ENCODE measurements at regions not wholly inside any gene's neighbourhood (a gene's known extent, or its start where the extent isn't known, plus 50 kb on each side); places are given as distances from the start of the nearest gene placed in this dataset.
A peak's percentile ranks its signal among the peaks of the same experiment; 100 is the strongest.
"Not testable (repeated sequence)": the region's sequence is repeated elsewhere in the genome, so short reads cannot be mapped to it uniquely, and the experiment has no call there.

DNA sequence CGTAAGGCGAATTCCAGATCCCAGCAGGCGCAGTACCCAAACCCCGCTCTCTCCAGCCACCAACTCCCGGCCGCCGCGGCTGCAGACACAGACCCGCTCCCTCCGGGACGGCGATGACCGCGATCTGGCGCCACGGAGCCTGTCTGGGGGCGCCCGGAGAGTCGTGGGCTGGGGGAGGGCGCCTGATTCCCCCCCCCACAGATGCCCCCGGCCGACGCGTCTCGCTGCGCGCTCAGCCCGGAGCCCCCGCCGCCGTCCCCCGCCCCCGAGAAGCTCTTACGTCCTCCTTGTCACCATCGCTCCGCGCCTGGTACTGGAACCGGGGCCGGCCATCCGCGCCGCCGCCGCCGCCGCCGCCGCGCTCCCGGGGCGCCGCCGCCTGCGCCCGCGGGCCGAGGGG is 173.6 kb downstream of the ATP6V0E2 start:
- peak; percentile 23 for DNase-seq

DNA sequence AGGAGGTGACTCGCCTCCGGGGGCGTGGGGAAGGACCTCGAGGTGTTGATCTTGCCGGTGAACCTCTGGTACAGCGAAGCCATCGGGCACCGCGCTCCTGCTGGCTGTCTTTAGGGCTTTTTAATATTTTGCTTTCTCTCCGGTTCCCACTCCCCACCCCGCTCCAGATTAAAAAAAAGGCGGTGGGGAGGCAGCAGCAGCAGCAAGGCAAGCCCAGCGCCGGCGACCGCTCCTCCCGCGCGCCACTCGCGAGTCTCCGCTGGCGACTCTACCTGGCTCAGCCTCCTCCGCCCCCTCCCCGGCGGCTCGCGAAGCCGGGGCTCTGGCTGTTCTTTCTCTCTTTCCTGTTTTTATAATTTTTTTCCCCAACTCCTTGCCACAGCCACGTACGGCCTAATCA is 174.0 kb downstream of the ATP6V0E2 start:
- DNase-seq, result peak; percentile 64

DNA sequence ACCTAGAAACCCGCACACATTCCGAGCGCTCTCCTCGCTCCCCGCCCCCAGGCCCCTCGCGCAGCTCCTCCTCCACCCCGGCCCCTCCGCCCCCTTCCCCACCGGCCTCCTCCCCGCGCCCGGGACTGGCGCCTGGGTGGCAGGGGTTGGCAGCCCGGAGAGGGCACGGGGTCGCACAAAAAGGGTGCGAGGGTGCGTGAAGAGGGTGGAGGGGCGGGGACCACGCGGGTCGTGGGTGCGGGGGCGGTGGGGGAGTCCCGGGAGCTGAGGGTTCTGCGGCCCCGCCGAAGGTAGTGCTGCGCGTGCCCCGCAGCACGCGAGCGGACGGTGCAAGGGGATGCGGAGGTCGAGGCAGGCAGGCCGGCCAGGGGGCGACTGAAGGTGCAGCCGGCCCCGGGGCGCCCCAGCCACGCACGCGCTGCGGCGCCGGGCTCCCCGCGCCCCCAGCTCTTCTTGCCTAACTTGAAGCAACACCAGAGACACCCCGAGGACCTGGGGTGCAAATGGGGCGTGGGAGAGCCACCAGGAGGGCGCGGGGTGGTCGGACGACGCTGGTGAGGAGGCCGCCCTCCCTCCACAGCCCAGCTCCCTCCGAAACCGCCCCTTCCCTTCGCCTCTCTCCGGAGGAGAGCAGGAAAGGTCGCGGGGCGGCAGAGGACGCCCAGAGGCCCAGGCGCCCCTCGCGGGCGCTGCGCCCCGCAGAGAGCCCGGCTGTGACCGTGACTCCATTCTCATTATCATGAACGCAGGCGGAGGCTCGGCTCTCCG is 174.7 kb downstream of the ATP6V0E2 start:
- peak; percentile 84 for DNase-seq

GRCh38 chr7:150049012-150049655 is 175.4 kb downstream of the ATP6V0E2 start:
- peak; percentile 68 for DNase-seq

- DNase-seq, result not testable (repeated sequence)
Observed at GRCh38 chr7:150053396-150053795, 179.6 kb downstream of the ATP6V0E2 start.

GRCh38 chr7:150054242-150054641 is 180.5 kb downstream of the ATP6V0E2 start:
- not testable (repeated sequence) for DNase-seq

- DNase-seq, result not testable (repeated sequence)
Observed at GRCh38 chr7:150060259-150061221, 186.8 kb downstream of the ATP6V0E2 start.

- not testable (repeated sequence) for DNase-seq
Observed at GRCh38 chr7:150063195-150063594, 189.4 kb downstream of the ATP6V0E2 start.

GRCh38 chr7:150069555-150070313 is 196.0 kb downstream of the ATP6V0E2 start:
- not testable (repeated sequence) for DNase-seq

- DNase-seq, result not testable (repeated sequence)
Observed at GRCh38 chr7:150077543-150077942, 203.8 kb downstream of the ATP6V0E2 start.

- DNase-seq, result not testable (repeated sequence)
Observed at GRCh38 chr7:150081865-150082264, 208.1 kb downstream of the ATP6V0E2 start.

GRCh38 chr7:150084724-150085123 is 211.0 kb downstream of the ATP6V0E2 start:
- not testable (repeated sequence) for DNase-seq

GRCh38 chr7:150087478-150087877 is 213.7 kb downstream of the ATP6V0E2 start:
- not testable (repeated sequence) for DNase-seq

DNA sequence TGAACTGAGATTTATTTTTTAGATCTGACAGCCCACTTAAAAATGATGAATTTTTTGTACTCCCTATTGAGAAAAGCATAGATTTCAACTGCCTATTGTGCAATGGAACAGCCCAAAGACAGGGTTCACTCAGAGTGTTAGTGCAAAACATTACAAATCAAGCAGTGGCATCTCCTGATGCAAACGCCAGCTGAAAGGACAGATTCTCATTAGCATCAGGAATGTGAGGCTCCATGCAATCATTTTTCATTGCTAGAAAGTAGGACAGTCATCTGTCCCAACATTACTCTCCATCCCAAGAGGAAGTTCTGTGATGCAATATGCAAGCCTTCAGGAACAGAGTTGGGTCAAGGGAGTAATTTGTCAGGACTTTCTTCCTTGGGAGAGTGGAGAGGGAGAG is 215.4 kb downstream of the ATP6V0E2 start:
- DNase-seq, result not testable (repeated sequence)

DNA sequence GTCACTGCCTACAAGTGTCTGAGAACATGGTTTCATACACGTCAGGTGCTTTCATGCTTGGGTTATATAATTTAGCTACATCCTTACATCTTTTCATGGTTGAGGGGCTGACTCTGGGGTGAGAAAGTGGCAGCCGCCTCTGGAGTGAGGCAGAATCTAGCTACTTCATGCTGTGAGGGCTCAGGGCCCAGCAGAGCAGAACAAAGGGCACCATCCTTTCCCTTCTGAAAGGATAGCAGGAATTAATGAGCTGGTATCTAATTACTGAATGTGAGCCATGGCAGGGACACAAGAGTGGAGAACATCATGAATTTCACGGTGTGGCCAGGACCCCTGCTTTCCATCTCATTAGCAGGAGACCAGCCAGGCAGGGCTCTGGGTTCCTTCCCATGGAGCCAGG is 217.0 kb downstream of the ATP6V0E2 start:
- not testable (repeated sequence) for DNase-seq

DNA sequence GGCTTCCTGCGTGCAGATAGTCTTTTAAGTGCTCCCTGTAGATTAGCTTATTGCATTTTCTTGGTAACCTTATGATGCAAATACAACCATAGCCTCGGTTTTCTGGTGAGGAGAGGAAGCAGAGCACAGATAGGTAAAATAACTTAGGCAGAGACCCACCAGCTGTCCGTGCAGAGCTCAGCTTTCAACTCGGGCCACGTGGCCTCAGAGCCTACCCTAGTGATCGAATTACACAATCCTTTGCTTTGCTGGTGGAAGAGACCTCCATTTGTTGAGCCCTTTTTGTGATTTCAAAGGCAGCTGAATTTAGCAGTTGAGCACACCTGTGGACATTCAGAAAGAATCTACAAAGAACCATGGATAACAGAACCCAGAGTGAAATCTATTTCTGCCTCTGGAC is 220.1 kb downstream of the ATP6V0E2 start:
- not testable (repeated sequence) for DNase-seq

GRCh38 chr7:150096213-150096994 is 222.6 kb downstream of the ATP6V0E2 start:
- DNase-seq, result not testable (repeated sequence)

GRCh38 chr7:150098592-150098991 is 224.6 kb upstream of the LRRC61 start:
- not testable (repeated sequence) for DNase-seq

- not testable (repeated sequence) for DNase-seq
Observed at GRCh38 chr7:150101282-150101681, 221.9 kb upstream of the LRRC61 start.

DNA sequence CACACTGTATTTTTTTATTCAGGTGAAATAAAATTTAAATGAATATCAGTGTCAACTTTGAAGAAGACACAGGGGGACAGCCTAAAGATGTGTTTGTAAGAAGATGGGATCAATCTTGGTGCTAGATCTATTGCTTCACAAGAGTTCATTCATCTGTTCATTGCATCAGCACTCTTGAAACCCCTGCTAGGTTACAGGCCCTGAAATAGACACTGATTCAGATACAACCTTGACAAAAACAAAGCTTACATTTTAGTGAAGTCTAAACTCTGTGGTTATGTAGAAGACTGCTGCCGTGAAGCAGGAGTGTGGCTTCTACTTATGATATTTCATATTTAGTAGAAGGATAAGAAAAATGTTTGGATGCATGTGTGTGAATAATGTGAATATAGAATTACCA is 215.9 kb upstream of the LRRC61 start:
- not testable (repeated sequence) for DNase-seq

DNA sequence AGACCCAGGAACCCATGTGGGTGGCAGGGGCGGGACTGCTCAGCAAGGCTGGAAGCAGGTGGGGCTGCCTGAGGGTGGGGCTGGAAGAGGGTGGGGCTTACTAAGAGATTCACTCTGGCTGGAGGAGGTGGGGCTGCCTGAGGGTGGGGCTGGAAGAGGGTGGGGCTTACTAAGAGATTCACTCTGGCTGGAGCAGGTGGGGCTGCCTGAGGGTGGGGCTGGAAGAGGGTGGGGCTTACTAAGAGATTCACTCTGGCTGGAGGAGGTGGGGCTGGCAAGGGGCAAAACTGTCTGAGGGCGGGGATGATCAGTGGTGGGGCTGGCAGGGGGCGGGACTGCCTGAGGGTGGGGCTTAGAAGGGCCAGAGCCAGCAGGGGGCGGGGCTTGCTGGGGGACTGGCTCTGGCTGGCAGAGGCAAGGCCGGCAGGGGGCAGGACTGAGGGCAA is 212.8 kb upstream of the LRRC61 start:
- DNase-seq, result not testable (repeated sequence)

Data from right kidney (tissue), 1 donor.